IMR-90 (cell line): ENCODE measurements at regions not wholly inside any gene's neighbourhood (a gene's known extent, or its start where the extent isn't known, plus 50 kb on each side); places are given as distances from the start of the nearest gene placed in this dataset.

ENCODE experiments used
- ATAC-seq: fragments of 200-7000 bp; cut with Tn5 transposase; 2 replicates; pipeline ENCODE4 v1.9.1; 2020; ENCODE audit warnings: low read depth, mild to moderate bottlenecking, moderate library complexity
- BruUV-seq: library from RNA; stranded (reverse); fragments of 400-500 nt; replicated peaks from 2 replicates; lab custom pipeline; 2021; lab: Mats Ljungman, UMichigan
- CTCF ChIA-PET: fragments of 300-600 bp; formaldehyde crosslinking; extraction: SDS; loops from one replicate; lab custom pipeline; 2021; ENCODE audit warnings: antibody characterized with exemption; lab: Yijun Ruan, JAX
- POLR2A ChIA-PET: fragments of 300-600 bp; sonication (Branson Sonifier 250); formaldehyde crosslinking; loops from one replicate; lab custom pipeline; 2022; ENCODE audit warnings: antibody characterized with exemption; ENCODE audit not compliant: unreplicated experiment; lab: Charles Lee
- DNase-seq: peaks from one replicate; pipeline ENCODE4 v3.0.0; 2013
- H2AFZ ChIP-seq: replicated peaks from 2 replicates; pipeline ENCODE3; 2013; ENCODE audit warnings: low read length, mild to moderate bottlenecking; ENCODE audit not compliant: poor library complexity
- H2AK5ac ChIP-seq: 2 replicates; pipeline ENCODE4 v1.6.1; 2013; ENCODE audit warnings: low read depth, low read length, inconsistent platforms
- H2AK9ac ChIP-seq: replicated peaks from 2 replicates; pipeline ENCODE3; 2013; ENCODE audit warnings: mild to moderate bottlenecking, low read depth, low read length, moderate library complexity; ENCODE audit not compliant: poor library complexity
- H2BK120ac ChIP-seq: 2 replicates; pipeline ENCODE4 v1.6.1; 2013; ENCODE audit warnings: low read depth, low read length, inconsistent platforms
- H2BK15ac ChIP-seq: 3 replicates; pipeline ENCODE4 v1.6.1; 2013; ENCODE audit warnings: low read depth, low read length, inconsistent platforms
- H2BK20ac ChIP-seq: 2 replicates; pipeline ENCODE4 v1.6.1; 2013; ENCODE audit warnings: low read depth, mild to moderate bottlenecking, inconsistent platforms, low read length, moderate library complexity
- H2BK5ac ChIP-seq: 2 replicates; pipeline ENCODE4 v1.6.1; 2013; ENCODE audit warnings: mild to moderate bottlenecking, low read depth, low read length, inconsistent platforms; ENCODE audit not compliant: poor library complexity, severe bottlenecking
- H3K14ac ChIP-seq: replicated peaks from 2 replicates; pipeline ENCODE4 v1.6.1; 2013; ENCODE audit warnings: low read depth, low read length, inconsistent platforms
- H3K18ac ChIP-seq: 2 replicates; pipeline ENCODE4 v1.6.1; 2013; ENCODE audit warnings: low read depth, low read length, control low read depth
- H3K23ac ChIP-seq: 2 replicates; pipeline ENCODE4 v1.6.1; 2013; ENCODE audit warnings: low read depth, low read length, inconsistent platforms
- H3K27ac ChIP-seq: 2 replicates; pipeline ENCODE4 v1.5.1; 2013; ENCODE audit warnings: mild to moderate bottlenecking, control low read depth, low read length; ENCODE audit not compliant: insufficient read depth
- H3K27me3 ChIP-seq: 2 replicates; pipeline ENCODE4 v1.6.1; 2013; ENCODE audit warnings: low read length; ENCODE audit not compliant: control insufficient read depth, insufficient read depth
- H3K36me3 ChIP-seq: 2 replicates; pipeline ENCODE4 v1.6.1; 2013; ENCODE audit warnings: low read length, mixed read lengths; ENCODE audit not compliant: control insufficient read depth, insufficient read depth
- H3K4ac ChIP-seq: 2 replicates; pipeline ENCODE4 v1.6.1; 2013; ENCODE audit warnings: low read depth, low read length, inconsistent platforms
- H3K4me1 ChIP-seq: 2 replicates; pipeline ENCODE4 v1.6.1; 2013; ENCODE audit warnings: low read length, mixed read lengths; ENCODE audit not compliant: control insufficient read depth, insufficient read depth
- H3K4me2 ChIP-seq: 2 replicates; pipeline ENCODE4 v1.6.1; 2013; ENCODE audit warnings: low read depth, mild to moderate bottlenecking, control low read depth, low read length, moderate library complexity
- H3K4me3 ChIP-seq: 2 replicates; pipeline ENCODE4 v1.5.1; 2013; ENCODE audit warnings: low read depth, mild to moderate bottlenecking, control low read depth, low read length, moderate library complexity; ENCODE audit not compliant: insufficient read depth
- H3K56ac ChIP-seq: 2 replicates; pipeline ENCODE4 v1.6.1; 2013; ENCODE audit warnings: low read length, inconsistent platforms; ENCODE audit not compliant: insufficient read depth; ENCODE audit errors: extremely low read depth
- H3K79me1 ChIP-seq, 2 experiments: 2 replicates each; pipeline ENCODE4 v1.6.1; 2013; ENCODE audit warnings: low read length in 2 of 2, inconsistent platforms in 1 of 2, low read depth in 1 of 2
- H3K9ac ChIP-seq: 2 replicates; pipeline ENCODE4 v1.6.1; 2013; ENCODE audit warnings: low read depth, low read length, control low read depth
- H3K9me1 ChIP-seq: 2 replicates; pipeline ENCODE4 v1.6.1; 2013; ENCODE audit warnings: low read length, inconsistent platforms; ENCODE audit not compliant: insufficient read depth
- H3K9me3 ChIP-seq: 2 replicates; pipeline ENCODE4 v1.6.1; 2013; ENCODE audit warnings: low read length; ENCODE audit not compliant: control insufficient read depth, insufficient read depth
- H4K20me1 ChIP-seq: 2 replicates; pipeline ENCODE4 v1.6.1; 2013; ENCODE audit warnings: low read length, inconsistent platforms; ENCODE audit not compliant: insufficient read depth
- H4K5ac ChIP-seq: 2 replicates; pipeline ENCODE4 v1.6.1; 2013; ENCODE audit warnings: mild to moderate bottlenecking, low read depth, low read length, control low read depth
- H4K8ac ChIP-seq, 2 experiments: 2 replicates each; pipeline ENCODE4 v1.6.1; 2013; ENCODE audit warnings: low read depth in 2 of 2, low read length in 2 of 2, control low read depth in 1 of 2, inconsistent platforms in 1 of 2
- H4K91ac ChIP-seq: 2 replicates; pipeline ENCODE4 v1.6.1; 2013; ENCODE audit warnings: low read depth, low read length, inconsistent platforms; ENCODE audit not compliant: insufficient read depth
- BHLHE40 ChIP-seq: fragments of 150-350 bp; IDR thresholded peaks from 2 replicates; pipeline ENCODE4 v1.6.1; 2016; ENCODE audit warnings: mild to moderate bottlenecking, low read depth, low read length
- CEBPB ChIP-seq: IDR thresholded peaks from 2 replicates; pipeline ENCODE4 v1.6.1; 2012; ENCODE audit warnings: low read depth, low read length, improper control_type of control experiment
- FOS ChIP-seq: fragments of 150-350 bp; IDR thresholded peaks from 2 replicates; pipeline ENCODE4 v1.6.1; 2016; ENCODE audit warnings: low read depth, low read length
- MAFK ChIP-seq: IDR thresholded peaks from 2 replicates; pipeline ENCODE4 v1.6.1; 2012; ENCODE audit warnings: low read depth, low read length, improper control_type of control experiment
- MAZ ChIP-seq: IDR thresholded peaks from 2 replicates; pipeline ENCODE4 v1.6.1; 2012; ENCODE audit warnings: low read depth, mild to moderate bottlenecking, low read length, improper control_type of control experiment, moderate library complexity, borderline replicate concordance
- NFE2L2 ChIP-seq: fragments of 150-350 bp; IDR thresholded peaks from 2 replicates; pipeline ENCODE4 v1.6.1; 2016; ENCODE audit warnings: low read depth, mild to moderate bottlenecking, low read length
- POLR2A ChIP-seq: IDR thresholded peaks from 2 replicates; pipeline ENCODE4 v1.6.1; 2012; ENCODE audit warnings: mild to moderate bottlenecking, low read depth, low read length
- RAD21 ChIP-seq: IDR thresholded peaks from 2 replicates; pipeline ENCODE4 v1.6.1; 2012; ENCODE audit warnings: low read length, improper control_type of control experiment
- RCOR1 ChIP-seq: IDR thresholded peaks from 2 replicates; pipeline ENCODE4 v1.6.1; 2012; ENCODE audit warnings: mild to moderate bottlenecking, low read length, improper control_type of control experiment; ENCODE audit not compliant: insufficient replicate concordance
- RFX5 ChIP-seq: IDR thresholded peaks from 2 replicates; pipeline ENCODE4 v1.8.0; 2012; ENCODE audit warnings: low read depth, mild to moderate bottlenecking, low read length, moderate library complexity
- SMC3 ChIP-seq: fragments of 150-350 bp; IDR thresholded peaks from 2 replicates; pipeline ENCODE4 v1.6.1; 2016; ENCODE audit warnings: low read depth, mild to moderate bottlenecking, antibody characterized with exemption, low read length, moderate library complexity
- WGBS, 2 experiments: methylation state at CpG; one replicate each; pipeline versions ENCODE4 v1.1.5 to v1.1.7; 2013; ENCODE audit warnings: missing lambda C conversion rate in 2 of 2; ENCODE audit not compliant: insufficient read length in 1 of 2; ENCODE audit errors: extremely low coverage in 2 of 2; 5-methylcytosine and 5-hydroxymethylcytosine counted together
- dilution Hi-C: fragments of 300-500 bp; cut with HindIII; formaldehyde crosslinking; loops from one replicate; pipeline ENCODE4 v1.14.3; 2018; ENCODE audit warnings: low sequenced_read_pairs; ENCODE audit not compliant: unreplicated experiment
- in situ Hi-C: fragments of 300-500 bp; cut with MboI; formaldehyde crosslinking; loops from 3 replicates; pipeline ENCODE4 v1.14.3; 2019; ENCODE audit warnings: low sequenced_read_pairs, inconsistent platforms, mixed read lengths
- intact Hi-C: fragments of 100-400 bp; cut with micrococcal nuclease; formaldehyde crosslinking; loops from 2 replicates; pipeline ENCODE4 v1.10.0; 2022
- TF ChIP-seq, protein P1 (sequence below): fragments of 150-350 bp; IDR thresholded peaks from 2 replicates; pipeline ENCODE4 v1.6.1; 2016; ENCODE audit warnings: low read depth, mild to moderate bottlenecking, low read length, moderate library complexity, borderline replicate concordance
- TF ChIP-seq, protein P2 (sequence below): conservative IDR thresholded peaks from 2 replicates; pipeline ENCODE4 v1.5.1; 2012; ENCODE audit warnings: mild to moderate bottlenecking, low read depth, low read length, improper control_type of control experiment
- TF ChIP-seq, protein P3 (sequence below): fragments of 150-350 bp; IDR thresholded peaks from 2 replicates; pipeline ENCODE4 v1.6.1; 2017; ENCODE audit warnings: mild to moderate bottlenecking, antibody characterized with exemption, low read length, low read depth

DNA sequence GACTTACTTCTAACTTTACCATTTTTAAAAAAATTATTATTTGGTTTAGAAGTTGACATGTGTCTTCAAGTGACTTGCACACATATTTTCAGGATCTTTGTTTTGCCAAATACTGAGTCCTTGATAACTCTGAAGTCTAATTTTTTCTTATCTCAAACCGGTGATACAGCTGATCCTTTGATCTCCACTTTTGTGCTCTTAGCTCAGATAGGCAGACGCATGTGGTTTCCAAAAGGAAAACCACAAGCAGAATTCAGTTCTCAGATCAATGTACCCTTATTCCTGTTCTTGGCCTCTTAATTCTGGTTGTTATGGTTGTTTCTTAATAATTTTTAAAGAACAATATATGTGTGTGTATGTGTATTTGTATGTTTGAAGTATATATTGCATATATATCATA lies 238.3 kb upstream of the EDIL3 start:
- Histone ChIP-seq H4K20me1 (no peaks in the 10 kb centered on the region), H3K9me1 (no peaks in the 10 kb centered on the region), H3K9me3 (no peaks in the 10 kb centered on the region), H3K4ac (no peak overlapping the region), H3K27ac (no peak overlapping the region), H3K14ac (no peak overlapping the region), H2BK15ac (no peak overlapping the region), H2BK5ac (no peak overlapping the region), H3K79me1 (no peaks in the 10 kb centered on the region), H2BK120ac (no peak overlapping the region), H3K4me2 (no peak overlapping the region), H3K27me3 (no peaks in the 10 kb centered on the region), H3K18ac (no peak overlapping the region), H2AK9ac (no peak overlapping the region), H4K91ac (no peak overlapping the region), H3K56ac (no peak overlapping the region), H2AK5ac (no peak overlapping the region), H3K23ac (no peak overlapping the region), H2BK20ac (no peak overlapping the region), H3K36me3 (no peaks in the 10 kb centered on the region), H4K5ac (no peak overlapping the region), H3K9ac (no peak overlapping the region), H2AFZ (no peak overlapping the region), H3K4me1 (no peaks in the 10 kb centered on the region), H3K4me3 (no peak overlapping the region), H4K8ac (no peak overlapping the region)
- ChIA-PET CTCF (no interaction called here), POLR2A (no interaction called here)
- TF ChIP-seq SMC3 (no peak), RFX5 (no peak), NFE2L2 (no peak), FOS (no peak), RAD21 (no peak), POLR2A (no peak), MAFK (no peak), MAZ (no peak), CEBPB (no peak), RCOR1 (no peak), BHLHE40 (no peak)
- TF ChIP-seq, protein P1, sequence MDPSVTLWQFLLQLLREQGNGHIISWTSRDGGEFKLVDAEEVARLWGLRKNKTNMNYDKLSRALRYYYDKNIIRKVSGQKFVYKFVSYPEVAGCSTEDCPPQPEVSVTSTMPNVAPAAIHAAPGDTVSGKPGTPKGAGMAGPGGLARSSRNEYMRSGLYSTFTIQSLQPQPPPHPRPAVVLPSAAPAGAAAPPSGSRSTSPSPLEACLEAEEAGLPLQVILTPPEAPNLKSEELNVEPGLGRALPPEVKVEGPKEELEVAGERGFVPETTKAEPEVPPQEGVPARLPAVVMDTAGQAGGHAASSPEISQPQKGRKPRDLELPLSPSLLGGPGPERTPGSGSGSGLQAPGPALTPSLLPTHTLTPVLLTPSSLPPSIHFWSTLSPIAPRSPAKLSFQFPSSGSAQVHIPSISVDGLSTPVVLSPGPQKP = no peak
- TF ChIP-seq, protein P2, sequence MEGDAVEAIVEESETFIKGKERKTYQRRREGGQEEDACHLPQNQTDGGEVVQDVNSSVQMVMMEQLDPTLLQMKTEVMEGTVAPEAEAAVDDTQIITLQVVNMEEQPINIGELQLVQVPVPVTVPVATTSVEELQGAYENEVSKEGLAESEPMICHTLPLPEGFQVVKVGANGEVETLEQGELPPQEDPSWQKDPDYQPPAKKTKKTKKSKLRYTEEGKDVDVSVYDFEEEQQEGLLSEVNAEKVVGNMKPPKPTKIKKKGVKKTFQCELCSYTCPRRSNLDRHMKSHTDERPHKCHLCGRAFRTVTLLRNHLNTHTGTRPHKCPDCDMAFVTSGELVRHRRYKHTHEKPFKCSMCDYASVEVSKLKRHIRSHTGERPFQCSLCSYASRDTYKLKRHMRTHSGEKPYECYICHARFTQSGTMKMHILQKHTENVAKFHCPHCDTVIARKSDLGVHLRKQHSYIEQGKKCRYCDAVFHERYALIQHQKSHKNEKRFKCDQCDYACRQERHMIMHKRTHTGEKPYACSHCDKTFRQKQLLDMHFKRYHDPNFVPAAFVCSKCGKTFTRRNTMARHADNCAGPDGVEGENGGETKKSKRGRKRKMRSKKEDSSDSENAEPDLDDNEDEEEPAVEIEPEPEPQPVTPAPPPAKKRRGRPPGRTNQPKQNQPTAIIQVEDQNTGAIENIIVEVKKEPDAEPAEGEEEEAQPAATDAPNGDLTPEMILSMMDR = no peak
- TF ChIP-seq, protein P3, sequence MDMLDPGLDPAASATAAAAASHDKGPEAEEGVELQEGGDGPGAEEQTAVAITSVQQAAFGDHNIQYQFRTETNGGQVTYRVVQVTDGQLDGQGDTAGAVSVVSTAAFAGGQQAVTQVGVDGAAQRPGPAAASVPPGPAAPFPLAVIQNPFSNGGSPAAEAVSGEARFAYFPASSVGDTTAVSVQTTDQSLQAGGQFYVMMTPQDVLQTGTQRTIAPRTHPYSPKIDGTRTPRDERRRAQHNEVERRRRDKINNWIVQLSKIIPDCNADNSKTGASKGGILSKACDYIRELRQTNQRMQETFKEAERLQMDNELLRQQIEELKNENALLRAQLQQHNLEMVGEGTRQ = no peak
- dilution Hi-C loops (no loop called here), in situ Hi-C loops (no loop called here), intact Hi-C loops (no loop called here)
- WGBS, 2 experiments = no CpG with 5 or more reads among the region's 2 CpGs
- no TSS peak for BruUV-seq
- no peak for DNase-seq
- no peak for ATAC-seq
